ENCODE measurements at regions not wholly inside any gene's neighbourhood (a gene's known extent, or its start where the extent isn't known, plus 50 kb on each side); places are given as distances from the start of the nearest gene placed in this dataset.

DNA sequence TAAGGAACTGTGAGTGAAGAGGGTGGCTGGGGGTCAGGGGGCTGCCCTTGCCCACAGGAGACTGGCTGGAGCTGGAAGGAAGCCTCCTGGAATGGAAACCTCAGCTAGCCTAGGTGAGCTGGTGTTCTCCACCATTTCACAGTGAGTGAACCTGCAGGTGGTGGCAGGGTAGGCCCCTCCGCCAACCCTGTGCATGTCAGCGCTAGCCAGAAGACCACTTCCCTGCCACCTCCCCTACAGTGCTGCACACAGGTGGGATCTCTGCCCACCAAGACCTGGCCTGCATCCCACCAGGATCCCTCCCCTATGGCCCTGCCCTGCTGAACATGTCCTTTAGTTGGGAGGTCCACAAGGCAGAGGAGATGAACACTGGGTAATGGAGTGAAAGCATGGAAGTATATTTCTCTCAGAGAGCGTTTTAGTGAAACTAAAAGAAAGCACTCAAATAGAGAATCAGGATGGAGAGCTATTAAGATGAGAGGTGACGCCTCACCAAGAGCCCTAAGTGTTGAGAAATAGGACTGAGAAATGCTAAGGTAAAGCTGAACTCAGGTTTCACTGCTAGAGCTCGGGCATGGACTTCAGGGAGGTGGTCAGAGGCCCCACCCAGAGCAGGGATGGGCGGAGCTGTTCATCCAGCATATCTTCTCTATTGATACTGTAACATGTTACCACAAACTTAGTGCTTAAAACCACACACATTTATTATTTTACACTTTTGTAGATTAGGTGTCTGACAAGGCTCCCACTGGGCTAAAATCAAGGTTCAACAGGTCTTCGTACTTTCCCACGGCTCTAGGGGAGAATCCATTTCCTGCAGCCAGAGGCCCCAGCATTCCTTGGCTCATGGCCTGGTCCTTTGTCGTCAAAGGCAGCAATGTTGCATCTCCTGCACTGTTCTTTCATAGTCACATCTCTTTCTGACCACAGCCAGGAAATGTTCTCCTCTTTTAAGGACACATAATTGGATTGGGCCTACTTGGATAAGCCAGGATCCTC lies 83.2 kb downstream of the DIRAS2 start:
- TF ChIP-seq STAT1 (IDR thresholded peaks at IDR 0.05; ENCODE audit: unreplicated experiment) (no peak), ZNF114 (CRISPR knock-in tag; IDR thresholded peaks at IDR 0.05) (no peak), ZNF331 (CRISPR knock-in tag; IDR thresholded peaks at IDR 0.05; ENCODE audit: low read depth) (no peak), JUNB (IDR thresholded peaks at IDR 0.05; ENCODE audit: unreplicated experiment) (no peak), POLR2AphosphoS5 (IDR thresholded peaks at IDR 0.05; ENCODE audit: low read depth) (no peak), EZH2 (IDR thresholded peaks at IDR 0.05; ENCODE audit: low read depth, unreplicated experiment) (no peak), CREB1 (CRISPR knock-in tag; IDR thresholded peaks at IDR 0.05; ENCODE audit: low read depth) (no peak), EZH2phosphoT487 (IDR thresholded peaks at IDR 0.05; ENCODE audit: unreplicated experiment) (no peak), NANOG (IDR thresholded peaks at IDR 0.05; ENCODE audit: borderline replicate concordance) (no peak)
- TF ChIP-seq, protein P1, sequence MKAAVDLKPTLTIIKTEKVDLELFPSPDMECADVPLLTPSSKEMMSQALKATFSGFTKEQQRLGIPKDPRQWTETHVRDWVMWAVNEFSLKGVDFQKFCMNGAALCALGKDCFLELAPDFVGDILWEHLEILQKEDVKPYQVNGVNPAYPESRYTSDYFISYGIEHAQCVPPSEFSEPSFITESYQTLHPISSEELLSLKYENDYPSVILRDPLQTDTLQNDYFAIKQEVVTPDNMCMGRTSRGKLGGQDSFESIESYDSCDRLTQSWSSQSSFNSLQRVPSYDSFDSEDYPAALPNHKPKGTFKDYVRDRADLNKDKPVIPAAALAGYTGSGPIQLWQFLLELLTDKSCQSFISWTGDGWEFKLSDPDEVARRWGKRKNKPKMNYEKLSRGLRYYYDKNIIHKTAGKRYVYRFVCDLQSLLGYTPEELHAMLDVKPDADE (IDR thresholded peaks at IDR 0.05), result no peak
- TF ChIP-seq, protein P2, sequence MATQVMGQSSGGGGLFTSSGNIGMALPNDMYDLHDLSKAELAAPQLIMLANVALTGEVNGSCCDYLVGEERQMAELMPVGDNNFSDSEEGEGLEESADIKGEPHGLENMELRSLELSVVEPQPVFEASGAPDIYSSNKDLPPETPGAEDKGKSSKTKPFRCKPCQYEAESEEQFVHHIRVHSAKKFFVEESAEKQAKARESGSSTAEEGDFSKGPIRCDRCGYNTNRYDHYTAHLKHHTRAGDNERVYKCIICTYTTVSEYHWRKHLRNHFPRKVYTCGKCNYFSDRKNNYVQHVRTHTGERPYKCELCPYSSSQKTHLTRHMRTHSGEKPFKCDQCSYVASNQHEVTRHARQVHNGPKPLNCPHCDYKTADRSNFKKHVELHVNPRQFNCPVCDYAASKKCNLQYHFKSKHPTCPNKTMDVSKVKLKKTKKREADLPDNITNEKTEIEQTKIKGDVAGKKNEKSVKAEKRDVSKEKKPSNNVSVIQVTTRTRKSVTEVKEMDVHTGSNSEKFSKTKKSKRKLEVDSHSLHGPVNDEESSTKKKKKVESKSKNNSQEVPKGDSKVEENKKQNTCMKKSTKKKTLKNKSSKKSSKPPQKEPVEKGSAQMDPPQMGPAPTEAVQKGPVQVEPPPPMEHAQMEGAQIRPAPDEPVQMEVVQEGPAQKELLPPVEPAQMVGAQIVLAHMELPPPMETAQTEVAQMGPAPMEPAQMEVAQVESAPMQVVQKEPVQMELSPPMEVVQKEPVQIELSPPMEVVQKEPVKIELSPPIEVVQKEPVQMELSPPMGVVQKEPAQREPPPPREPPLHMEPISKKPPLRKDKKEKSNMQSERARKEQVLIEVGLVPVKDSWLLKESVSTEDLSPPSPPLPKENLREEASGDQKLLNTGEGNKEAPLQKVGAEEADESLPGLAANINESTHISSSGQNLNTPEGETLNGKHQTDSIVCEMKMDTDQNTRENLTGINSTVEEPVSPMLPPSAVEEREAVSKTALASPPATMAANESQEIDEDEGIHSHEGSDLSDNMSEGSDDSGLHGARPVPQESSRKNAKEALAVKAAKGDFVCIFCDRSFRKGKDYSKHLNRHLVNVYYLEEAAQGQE (IDR thresholded peaks at IDR 0.05; ENCODE audit: unreplicated experiment), result no peak
- TF ChIP-seq, protein P3, sequence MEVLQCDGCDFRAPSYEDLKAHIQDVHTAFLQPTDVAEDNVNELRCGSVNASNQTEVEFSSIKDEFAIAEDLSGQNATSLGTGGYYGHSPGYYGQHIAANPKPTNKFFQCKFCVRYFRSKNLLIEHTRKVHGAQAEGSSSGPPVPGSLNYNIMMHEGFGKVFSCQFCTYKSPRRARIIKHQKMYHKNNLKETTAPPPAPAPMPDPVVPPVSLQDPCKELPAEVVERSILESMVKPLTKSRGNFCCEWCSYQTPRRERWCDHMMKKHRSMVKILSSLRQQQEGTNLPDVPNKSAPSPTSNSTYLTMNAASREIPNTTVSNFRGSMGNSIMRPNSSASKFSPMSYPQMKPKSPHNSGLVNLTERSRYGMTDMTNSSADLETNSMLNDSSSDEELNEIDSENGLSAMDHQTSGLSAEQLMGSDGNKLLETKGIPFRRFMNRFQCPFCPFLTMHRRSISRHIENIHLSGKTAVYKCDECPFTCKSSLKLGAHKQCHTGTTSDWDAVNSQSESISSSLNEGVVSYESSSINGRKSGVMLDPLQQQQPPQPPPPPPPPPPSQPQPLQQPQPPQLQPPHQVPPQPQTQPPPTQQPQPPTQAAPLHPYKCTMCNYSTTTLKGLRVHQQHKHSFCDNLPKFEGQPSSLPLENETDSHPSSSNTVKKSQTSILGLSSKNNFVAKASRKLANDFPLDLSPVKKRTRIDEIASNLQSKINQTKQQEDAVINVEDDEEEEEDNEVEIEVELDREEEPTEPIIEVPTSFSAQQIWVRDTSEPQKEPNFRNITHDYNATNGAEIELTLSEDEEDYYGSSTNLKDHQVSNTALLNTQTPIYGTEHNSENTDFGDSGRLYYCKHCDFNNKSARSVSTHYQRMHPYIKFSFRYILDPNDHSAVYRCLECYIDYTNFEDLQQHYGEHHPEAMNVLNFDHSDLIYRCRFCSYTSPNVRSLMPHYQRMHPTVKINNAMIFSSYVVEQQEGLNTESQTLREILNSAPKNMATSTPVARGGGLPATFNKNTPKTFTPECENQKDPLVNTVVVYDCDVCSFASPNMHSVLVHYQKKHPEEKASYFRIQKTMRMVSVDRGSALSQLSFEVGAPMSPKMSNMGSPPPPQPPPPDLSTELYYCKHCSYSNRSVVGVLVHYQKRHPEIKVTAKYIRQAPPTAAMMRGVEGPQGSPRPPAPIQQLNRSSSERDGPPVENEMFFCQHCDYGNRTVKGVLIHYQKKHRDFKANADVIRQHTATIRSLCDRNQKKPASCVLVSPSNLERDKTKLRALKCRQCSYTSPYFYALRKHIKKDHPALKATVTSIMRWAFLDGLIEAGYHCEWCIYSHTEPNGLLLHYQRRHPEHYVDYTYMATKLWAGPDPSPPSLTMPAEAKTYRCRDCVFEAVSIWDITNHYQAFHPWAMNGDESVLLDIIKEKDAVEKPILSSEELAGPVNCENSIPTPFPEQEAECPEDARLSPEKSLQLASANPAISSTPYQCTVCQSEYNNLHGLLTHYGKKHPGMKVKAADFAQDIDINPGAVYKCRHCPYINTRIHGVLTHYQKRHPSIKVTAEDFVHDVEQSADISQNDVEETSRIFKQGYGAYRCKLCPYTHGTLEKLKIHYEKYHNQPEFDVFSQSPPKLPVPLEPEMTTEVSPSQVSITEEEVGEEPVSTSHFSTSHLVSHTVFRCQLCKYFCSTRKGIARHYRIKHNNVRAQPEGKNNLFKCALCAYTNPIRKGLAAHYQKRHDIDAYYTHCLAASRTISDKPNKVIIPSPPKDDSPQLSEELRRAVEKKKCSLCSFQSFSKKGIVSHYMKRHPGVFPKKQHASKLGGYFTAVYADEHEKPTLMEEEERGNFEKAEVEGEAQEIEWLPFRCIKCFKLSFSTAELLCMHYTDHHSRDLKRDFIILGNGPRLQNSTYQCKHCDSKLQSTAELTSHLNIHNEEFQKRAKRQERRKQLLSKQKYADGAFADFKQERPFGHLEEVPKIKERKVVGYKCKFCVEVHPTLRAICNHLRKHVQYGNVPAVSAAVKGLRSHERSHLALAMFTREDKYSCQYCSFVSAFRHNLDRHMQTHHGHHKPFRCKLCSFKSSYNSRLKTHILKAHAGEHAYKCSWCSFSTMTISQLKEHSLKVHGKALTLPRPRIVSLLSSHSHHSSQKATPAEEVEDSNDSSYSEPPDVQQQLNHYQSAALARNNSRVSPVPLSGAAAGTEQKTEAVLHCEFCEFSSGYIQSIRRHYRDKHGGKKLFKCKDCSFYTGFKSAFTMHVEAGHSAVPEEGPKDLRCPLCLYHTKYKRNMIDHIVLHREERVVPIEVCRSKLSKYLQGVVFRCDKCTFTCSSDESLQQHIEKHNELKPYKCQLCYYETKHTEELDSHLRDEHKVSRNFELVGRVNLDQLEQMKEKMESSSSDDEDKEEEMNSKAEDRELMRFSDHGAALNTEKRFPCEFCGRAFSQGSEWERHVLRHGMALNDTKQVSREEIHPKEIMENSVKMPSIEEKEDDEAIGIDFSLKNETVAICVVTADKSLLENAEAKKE (CRISPR knock-in tag; IDR thresholded peaks at IDR 0.05), result no peak
- TF ChIP-seq, protein P4, sequence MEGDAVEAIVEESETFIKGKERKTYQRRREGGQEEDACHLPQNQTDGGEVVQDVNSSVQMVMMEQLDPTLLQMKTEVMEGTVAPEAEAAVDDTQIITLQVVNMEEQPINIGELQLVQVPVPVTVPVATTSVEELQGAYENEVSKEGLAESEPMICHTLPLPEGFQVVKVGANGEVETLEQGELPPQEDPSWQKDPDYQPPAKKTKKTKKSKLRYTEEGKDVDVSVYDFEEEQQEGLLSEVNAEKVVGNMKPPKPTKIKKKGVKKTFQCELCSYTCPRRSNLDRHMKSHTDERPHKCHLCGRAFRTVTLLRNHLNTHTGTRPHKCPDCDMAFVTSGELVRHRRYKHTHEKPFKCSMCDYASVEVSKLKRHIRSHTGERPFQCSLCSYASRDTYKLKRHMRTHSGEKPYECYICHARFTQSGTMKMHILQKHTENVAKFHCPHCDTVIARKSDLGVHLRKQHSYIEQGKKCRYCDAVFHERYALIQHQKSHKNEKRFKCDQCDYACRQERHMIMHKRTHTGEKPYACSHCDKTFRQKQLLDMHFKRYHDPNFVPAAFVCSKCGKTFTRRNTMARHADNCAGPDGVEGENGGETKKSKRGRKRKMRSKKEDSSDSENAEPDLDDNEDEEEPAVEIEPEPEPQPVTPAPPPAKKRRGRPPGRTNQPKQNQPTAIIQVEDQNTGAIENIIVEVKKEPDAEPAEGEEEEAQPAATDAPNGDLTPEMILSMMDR (conservative IDR thresholded peaks at IDR 0.05; ENCODE audit: low read depth in 2 of 2), result no peak
- no peaks in the 10 kb centered on the region for H3F3A ChIP-seq (replicated peaks; ENCODE audit: low read depth)
- DNase-seq (ENCODE audit: low spot score) (no peak), ATAC-seq (no peak)
- no peak overlapping the region for H3K4me3 ChIP-seq
- H3K27ac ChIP-seq (ENCODE audit: low read depth), result no peak overlapping the region
- H3K4me1 Mint-ChIP-seq, result no peaks in the 10 kb centered on the region
- H3K4me3 Mint-ChIP-seq, result no peak overlapping the region
- no peaks in the 10 kb centered on the region for H4K20me1 ChIP-seq (replicated peaks; ENCODE audit: insufficient read depth)
- H3K4me2 ChIP-seq, result no peak overlapping the region
- H3K79me2 ChIP-seq (replicated peaks; ENCODE audit: insufficient read depth), result no peaks in the 10 kb centered on the region
- no peak overlapping the region for H2AFZ ChIP-seq
- H3K27me3 Mint-ChIP-seq (ENCODE audit: insufficient read depth, low read depth, poor library complexity), result peaks cover 2% of the 10 kb centered on the region
- peaks cover 14% of the 10 kb centered on the region; the same call in 1 of the 2 replicates for H3K9me2 ChIP-seq (ENCODE audit: insufficient read depth)
- no peaks in the 10 kb centered on the region for H3K36me3 Mint-ChIP-seq (ENCODE audit: low read depth)
- H3K27me3 ChIP-seq (ENCODE audit: insufficient read depth), result no peaks in the 10 kb centered on the region
- no peaks in the 10 kb centered on the region; the same call in 2 of the 3 replicates for H3K9me3 Mint-ChIP-seq
- no peak overlapping the region for H3K27ac Mint-ChIP-seq
- no peaks in the 10 kb centered on the region for H3K4me1 ChIP-seq (ENCODE audit: insufficient read depth)
- no peaks in the 10 kb centered on the region for H3K36me3 ChIP-seq (ENCODE audit: insufficient read depth)

Measured in GM23338 (cell line).